Activated effector memory CD4-positive, alpha-beta T cell treated with Interleukin-2 at 50 U/mL for 16 hours (primary cell): ENCODE measurements at regions not wholly inside any gene's neighbourhood (a gene's known extent, or its start where the extent isn't known, plus 50 kb on each side); places are given as distances from the start of the nearest gene placed in this dataset.
"Not testable (repeated sequence)": the region's sequence is repeated elsewhere in the genome, so short reads cannot be mapped to it uniquely, and the experiment has no call there.

Experiments used
- DNase-seq: peaks from one replicate; pipeline ENCODE4 v3.0.0-alpha.2; 2020

DNA sequence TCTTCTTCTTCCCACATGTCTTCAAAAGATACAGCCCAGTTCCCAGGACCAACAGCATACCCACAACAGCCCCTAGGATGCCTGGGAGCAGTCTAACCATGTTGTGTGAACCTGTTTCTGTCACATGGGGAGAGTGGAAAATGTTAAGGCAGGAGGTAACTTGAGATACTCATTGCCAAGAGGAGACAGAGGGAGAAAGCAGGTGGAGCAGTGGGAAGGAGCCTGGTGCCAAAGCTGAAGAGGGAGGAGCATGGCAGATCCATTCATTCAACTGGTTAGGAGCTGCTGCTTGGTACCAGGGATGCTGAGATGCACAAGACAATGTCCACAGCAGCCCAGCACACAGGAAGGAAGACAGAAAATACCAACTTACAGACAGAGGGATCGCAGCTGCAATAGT, 149.8 kb upstream of the ETV3 start:
- no peak for DNase-seq

DNA sequence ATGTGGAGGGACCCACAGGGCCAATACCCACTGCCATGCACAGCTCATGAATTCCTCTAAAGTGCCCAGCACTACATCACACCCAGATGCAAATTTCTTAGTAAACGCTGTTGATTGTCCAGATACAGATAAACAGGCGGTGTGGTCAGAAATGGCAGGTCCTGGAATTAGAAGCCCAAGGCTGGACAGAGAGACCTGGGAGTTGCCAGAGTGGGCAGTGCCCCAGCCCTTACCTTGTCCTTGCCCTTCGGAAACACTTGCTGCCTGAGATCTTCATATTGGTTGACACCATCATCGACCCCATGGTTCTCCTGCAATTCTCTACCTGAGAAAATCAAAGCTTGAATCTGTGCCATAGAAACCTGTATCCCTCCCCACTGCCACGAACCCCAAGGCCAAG, 149.3 kb upstream of the ETV3 start:
- no peak for DNase-seq

DNA sequence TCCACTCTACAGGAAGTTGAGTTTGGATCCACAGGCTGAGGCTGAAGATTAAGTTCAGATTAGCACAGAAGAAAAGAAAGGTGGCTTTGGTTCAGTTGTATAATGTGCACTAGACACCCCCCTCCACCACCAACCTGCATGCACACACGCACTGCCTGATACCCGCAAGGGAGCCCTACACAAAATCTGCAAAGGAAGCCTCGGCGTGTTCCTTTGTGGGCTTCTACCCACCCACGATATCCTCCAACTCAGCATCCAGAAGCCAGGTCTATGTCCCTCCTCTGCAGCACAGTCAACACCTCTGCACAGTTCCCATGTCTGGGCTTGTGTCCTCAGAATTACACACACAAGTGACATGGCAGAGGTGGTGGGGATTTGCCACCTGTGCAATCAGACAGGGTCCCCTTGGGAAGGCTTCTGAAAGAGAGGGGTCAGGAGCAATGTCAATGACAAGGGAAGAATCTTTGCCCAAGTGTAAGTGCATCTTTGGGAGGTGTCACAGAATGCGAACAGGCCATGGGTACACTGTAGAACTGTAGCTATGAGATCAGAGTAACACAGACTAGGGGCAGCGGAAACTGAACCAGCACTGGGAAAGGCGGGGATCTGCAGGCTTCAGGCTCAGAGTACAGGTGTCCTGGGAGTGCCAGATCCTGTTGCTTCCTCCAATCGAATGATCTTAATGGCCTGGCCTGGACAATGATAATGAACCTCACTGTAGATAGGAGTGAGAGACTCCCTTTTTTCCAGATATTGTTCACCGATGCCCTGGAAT, 148.6 kb upstream of the ETV3 start:
- no peak for DNase-seq

DNA sequence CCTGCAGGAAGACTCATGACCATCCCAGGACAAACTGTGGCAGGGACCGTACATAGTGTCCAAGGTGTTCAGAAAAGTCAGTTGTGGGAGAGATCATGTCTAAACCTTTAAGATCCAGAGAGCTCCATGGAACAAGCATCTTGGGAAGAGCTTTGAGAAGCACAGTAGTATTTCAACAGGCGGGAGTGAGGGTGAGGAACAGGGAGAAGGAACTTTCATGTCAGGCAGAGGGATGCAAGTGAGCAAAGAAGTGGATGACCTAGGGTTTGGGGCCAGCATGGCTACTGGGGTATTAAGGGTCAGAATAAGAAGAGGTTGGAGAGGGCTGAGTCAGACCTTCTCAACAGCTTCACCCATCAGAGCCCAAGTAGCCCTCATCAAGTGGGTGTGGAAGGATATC, 147.9 kb upstream of the ETV3 start:
- no peak for DNase-seq

DNA sequence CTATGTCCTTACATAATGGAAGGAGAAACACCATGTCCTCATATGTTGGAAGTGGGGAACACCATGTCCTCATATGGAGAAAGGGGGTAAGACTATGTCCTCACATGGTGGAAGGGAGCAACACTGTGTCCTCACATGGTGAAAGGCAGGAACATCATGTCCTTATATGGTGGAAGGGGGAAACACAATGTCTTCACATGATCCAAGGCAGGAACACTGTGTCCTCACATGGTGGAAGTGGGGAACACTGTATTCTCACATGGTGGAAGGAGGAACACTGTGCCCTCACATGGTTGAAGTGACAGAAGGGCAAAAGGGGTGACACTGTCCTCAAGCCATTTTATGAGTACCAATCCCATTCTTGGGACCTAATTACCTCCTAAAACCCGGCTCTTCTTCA, 146.3 kb upstream of the ETV3 start:
- DNase-seq = no peak

DNA sequence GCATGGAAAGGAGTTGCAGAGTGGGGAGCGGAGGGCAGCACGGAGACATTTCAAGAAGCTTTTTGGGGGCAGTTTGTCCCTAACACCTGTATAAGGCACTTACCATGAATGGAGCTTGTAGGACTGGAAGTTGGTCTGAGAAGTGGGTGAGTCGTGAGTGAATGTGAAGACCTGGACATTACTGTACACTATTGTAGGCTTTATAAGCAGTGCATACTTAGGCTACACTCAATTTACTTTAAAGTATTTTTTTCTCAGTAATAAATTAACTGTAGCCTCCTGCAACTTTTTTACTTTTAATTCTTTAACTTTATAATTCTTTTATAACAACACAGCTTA, 141.6 kb upstream of the ETV3 start:
- no peak for DNase-seq

DNA sequence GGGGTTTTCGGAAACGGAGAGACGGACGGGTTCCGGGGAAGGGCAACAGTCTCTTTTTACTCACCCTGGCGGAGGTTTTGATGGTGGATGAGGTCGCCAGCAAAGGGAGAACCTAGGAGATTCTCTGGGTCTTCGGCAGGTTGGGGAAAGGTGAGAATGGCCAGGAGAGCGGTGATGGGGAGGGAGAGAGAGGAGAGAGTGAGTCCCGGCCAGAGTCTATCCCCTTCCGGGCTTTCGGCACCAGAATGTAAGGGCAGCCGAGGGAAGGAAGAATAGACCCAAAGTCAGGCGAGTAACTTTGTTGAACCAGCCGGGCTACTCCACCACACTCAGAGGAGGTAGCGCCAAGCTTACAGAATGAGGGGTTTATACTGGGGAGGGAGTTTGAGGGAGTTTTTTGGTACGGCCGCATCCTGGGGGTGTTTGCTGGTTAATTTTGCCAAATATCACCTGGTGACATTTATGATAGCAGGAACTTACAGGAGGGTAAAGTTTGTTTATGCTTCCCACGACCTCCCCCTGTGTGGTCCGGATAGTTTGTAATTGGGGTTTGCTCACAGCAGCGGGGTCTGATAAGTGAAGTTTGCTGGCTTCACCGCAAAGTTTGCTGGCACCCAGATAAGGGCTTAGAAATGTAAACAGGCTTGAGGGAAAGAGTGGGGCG, 141.1 kb upstream of the ETV3 start:
- no peak for DNase-seq

DNA sequence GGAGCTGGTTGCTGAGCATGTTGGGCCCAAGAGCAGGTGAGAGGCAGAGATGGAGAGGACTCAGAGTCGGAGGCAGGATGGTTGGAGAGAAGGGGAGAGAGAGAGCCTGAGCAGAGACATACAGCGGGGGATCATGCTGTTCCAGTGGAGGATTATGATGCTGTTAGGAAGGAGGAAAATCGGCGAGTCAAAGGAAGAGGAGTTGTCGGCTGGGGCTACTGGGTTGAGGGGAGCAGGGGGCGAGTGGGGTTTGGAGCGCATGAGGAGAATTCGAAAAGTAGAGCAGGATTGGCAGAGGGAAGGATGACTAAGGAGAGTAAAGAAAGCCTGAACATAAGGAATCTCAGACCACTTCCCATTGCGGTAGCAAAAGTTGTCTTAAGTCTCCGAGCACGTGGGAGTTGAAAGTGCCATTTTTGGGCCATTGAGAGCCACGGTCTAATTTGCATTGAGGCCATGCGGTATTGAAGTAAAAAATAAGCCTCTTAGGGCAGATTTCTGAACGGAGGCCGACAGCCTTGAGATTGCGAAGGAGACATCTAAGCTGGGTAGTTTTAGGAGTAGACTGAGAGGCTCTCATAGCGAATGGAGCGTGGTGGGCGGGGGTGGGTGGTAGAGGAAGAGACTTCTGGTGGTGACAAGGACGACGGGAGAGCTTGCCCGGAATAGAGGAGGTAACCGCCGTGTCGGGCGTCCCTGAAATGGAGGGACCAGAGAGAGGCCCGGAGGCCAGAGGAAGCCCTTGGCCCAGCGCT, 140.4 kb upstream of the ETV3 start:
- no peak for DNase-seq

DNA sequence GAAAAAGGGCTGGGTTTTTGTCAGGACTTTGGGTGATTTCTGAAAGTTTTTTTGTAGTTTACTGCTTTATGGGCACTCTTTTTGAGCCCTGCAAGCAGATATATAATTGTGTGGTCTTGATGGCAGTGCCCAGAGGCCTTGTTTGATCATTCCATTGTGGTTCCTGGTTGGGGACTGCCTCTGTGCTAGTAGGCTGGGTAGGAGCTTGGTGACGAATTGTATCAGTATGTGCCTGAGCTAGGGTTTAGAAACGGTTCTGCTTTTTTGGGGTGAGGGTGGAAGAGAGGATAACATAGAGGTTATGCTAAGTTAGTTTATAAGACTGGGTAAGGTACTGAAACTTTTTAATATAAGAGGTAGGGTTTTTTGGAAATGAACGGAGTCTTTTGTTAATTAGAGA, 139.7 kb upstream of the ETV3 start:
- DNase-seq = no peak

DNA sequence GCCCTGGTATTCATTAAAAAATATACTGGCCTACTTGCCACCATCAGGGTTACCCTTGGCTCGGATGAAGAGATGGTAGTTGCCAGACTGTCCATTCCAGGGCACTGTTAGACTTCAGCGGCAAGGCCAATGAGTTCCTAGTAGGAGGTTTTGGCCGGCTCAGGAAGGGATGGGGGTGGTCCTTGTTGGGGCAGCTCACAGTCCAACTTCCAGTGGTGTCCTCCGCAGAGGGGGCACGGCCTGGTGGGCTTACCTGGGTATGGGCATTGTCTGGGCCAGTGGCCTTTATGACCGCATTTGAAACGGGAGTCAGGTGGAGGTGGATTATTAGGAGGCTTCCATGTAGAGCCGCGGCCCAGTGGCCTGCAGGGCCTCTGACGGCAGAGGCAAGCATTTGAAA, 139.1 kb upstream of the ETV3 start:
- no peak for DNase-seq

DNA sequence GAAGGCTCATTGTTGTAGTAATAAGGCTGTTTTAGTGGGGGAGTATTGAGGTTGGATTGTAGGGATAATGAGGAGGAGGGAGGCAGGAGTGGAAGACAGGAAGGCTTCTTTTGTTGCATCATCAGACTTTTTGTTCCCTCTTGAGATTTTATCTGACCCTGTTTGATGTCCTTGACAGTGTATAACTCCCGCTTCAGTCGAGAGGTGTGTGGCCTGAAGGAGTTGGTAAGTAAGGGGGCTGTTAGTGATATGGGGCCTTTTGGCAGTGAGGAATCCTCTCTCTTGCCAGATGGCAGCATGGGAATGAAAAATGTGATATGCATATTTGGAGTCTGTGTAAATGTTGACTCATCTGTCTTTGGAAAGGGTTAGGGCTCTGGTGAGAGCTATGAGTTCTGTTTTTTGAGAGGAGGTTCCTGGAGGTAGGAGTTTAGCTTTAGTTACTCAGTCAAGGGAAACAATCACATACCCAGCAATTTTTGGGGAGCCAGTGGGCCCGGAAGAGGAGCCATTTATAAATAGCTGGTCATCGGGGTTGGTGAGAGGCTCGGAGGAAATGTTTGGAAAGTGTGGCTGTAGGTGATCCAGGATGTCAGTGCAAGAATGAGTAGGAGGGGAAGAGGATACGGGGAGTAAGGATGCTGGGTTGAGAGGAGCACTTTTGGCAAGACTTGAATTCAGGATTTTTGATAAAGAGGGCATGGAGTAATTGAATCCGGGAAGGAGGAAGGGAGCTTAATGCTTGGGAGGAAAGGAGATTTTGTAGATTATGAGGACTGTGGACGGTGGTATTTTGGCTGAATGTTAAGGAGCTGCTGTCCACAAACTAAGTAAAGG, 136.7 kb upstream of the ETV3 start:
- DNase-seq = no peak

DNA sequence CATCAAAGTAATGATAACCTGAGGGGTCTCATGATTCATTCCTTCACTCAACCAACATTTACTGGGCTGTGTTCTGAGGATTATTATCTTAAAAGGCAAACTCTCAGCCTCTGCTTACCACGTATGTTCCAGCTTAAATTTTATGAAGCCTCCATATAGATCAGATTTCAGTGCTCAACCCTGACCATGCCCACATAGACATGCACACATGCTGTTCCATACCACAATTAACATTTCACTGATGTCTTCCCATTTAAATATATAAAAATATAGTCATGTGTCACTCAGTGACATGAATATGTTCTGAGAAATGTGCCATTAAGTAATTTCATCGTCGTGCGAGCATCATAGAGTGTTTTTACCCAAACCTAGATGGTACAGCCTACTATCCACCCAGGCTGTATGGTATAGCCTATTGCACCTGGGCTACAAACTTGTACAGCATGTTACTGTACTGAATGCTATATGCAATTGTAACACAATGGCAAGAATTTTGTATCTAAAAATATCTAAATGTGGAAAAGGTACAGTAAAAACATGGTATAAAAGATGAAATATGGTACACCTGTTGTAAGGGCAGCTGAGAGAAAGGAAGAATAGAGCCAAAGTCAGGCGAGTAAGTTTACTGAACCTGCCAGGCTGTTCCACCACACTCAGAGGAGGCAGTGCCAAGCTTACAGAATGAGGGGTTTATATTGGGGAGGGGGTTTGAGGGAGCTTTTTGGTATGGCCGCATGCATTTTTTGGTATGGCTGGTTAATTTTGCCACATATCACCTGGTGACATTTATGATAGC, 134.7 kb upstream of the ETV3 start:
- no peak for DNase-seq

DNA sequence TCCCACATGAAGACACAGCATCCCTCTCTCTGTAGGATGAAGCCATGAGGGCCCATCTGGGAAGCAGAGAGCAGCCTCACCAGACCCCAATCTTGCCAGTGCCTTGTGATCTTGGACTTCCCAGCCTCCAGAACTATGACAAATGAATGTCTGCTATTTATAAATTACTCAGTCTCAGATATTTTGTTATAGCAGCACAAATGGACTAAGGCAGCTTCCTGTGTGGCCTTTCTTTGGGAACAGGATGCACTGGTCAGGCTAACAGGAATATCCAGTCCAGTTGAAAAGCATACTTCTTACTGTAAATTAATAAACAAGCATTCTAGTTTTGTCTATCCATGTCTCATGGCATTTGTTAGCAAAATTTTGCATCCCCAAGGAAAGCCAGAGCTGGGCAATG, 134.1 kb upstream of the ETV3 start:
- no peak for DNase-seq

DNA sequence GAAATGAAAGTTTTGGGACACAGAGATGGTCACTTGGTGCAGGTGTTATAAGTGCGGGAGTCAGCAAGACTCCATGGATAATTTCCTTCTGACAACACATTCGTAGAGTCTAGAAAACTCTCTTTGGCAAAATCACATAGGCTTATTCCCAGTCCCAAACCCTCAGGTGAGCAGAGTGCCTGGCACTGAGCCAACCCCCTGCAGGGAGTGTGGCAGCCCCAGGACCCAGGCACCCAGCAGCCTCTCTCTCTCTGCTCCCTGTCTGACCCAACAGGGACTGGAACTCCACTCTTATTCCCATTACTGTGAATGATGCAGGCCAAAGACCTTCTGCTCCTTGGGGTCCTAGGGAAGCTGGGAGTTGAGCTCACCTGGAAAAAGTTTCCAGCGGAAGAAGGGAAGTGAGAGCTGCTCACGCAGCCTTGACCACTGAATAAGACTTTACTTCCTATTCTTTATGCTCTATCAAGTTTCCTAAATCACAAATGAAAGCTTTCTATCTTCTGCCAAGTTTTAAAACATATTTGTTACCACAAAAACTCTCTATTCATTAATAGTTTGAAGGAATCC, 132.6 kb upstream of the ETV3 start:
- no peak for DNase-seq

DNA sequence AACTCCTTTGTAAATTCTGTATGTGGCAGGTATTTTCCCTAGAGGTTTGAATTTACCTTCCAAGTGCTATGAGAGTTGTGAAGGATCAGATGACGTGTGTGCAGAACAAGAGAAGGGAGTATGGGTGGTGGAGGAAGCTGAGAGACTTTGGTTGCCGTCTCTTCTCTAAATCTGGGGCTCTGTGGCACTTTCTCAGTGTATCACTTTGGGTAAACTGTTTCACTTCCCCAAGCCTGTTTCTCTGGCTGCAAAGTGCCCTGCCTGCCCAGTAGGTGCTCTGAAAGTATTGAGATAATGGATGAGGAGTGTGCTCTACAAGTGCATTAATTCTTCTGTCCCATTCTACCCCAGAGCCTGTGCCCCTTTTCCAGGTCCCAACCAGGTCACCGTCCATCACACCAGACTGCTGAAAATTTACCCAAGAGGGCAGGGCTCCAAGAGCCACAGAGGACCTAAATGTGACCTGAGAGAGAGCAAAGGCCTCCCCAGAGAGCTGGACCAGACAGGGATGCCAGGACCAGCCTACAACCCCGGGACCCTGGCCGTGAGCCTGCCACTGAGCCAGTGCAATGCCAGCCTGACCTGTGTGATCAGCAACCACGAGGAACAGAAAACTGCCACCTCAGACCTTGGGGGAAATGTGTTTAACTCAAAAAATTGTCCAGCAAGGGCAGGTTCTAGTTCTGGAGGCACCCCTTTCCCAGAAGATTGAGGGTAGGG, 131.6 kb upstream of the ETV3 start:
- DNase-seq = no peak

DNA sequence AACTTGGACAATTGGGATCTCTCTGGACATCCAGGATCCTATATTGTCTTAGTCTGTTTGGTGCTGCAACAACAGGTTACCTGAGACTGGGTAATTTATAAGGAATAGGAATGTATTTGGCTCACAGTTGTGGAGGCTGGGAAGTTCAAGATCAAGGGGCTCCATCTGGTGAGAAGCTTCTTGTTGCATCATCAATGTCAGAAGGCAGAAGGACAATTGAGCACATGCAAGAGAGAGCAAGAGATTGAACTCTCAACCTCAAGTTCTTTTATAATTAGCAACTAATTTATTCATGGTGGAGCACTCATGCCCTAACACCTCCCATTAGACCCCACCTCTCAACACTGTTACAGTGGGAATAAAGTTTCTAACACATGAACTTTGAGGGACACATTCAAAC, 124.7 kb upstream of the ETV3 start:
- no peak for DNase-seq

DNA sequence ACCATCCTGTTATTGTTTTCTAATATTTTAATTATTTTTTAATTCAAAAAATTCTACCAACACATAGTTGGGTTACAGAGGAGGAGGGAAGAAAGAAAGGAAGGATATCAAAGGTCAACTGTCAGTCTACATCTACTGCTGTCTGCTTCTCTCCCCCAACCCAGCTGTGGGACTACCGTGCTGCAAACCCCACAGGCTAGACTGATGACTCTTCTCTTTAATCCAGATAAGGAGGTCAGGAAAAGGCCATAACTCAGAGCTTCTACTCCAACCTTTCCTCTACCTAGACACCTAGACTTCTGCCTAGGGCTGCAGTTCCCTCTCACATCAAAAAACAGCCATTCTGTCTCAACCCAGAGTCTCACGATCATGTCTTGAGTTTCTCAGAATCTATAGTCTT, 124.2 kb upstream of the ETV3 start:
- no peak for DNase-seq

DNA sequence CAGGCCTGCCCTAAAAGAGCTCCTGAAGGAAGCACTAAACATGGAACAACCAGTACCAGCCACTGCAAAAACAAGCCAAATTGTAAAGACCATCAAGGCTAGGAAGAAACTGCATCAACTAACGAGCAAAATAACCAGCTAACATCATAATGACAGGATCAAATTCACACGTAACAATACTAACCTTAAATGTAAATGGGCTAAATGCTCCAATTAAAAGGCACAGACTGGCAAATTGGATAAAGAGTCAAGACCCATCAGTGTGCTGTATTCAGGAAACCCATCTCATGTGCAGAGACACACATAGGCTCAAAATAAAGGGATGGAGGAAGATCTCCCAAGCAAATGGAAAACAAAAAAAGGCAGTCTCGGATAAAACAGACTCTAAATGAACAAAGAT, 117.7 kb upstream of the ETV3 start:
- DNase-seq = not testable (repeated sequence)

DNA sequence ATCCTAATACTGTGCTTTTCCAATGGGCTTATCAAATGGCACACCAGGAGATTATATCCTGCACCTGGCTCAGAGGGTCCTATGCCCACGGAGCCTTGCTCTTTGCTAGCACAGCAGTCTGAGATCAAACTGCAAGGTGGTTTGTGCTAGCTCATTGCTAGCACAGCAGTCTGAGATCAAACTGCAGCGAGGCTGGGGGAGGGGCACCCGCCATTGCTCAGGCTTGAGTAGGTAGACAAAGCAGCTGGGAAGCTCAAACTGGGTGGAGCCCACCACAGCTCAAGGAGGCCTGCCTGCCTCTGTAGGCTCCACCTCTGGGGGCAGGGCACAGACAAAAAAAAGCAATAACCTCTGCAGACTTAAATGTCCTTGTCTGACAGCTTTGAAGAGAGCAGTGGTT, 116.0 kb upstream of the ETV3 start:
- DNase-seq = not testable (repeated sequence)

DNA sequence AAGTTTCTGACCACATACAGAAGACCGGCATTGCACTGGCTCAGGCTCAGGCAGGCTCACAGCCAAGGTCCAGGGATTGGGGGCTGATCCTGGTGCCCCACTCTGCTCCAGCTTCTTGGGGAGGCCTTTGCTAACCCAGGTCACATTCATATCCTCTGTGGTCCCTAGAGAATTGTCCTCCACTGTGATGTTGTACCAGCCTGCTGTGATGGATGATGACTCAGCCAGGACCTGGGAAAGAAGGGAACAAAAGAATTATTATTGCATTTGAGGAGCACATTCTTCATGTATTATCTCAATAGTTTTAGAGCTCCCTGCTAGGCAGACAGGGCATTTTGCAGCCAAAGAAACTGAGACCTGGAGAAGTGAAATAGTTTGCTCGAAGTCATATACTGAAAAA, 114.3 kb upstream of the ETV3 start:
- DNase-seq = no peak

DNA sequence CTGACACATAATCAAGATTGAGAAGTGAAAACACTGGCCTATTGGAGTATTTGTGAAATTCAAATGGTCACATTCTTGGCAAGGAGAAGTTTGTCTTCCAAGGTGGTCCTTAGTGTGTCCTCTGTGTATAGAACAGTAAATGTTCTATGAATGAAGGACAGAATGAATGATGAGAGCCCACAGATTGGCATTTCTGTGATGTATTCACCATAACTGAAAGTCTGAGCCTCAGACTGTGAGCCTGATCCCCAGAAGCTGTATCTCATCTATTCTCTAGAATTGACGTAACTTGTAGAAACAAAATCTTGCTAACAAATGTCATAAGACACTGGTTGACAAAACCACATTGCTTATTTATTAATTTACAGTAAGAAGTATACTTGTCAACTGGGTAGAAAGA, 111.5 kb upstream of the ETV3 start:
- no peak for DNase-seq
